Activated CD4-positive, alpha-beta T cell treated with anti-CD3 and anti-CD28 coated beads, Interleukin-2, amount 50 U/mL, for 48 hours (primary cell): ENCODE measurements at regions not wholly inside any gene's neighbourhood (a gene's known extent, or its start where the extent isn't known, plus 50 kb on each side); places are given as distances from the start of the nearest gene placed in this dataset.
"Not testable (repeated sequence)": the region's sequence is repeated elsewhere in the genome, so short reads cannot be mapped to it uniquely, and the experiment has no call there.

ENCODE experiments used
- DNase-seq, 2 experiments: peaks; one replicate each; pipeline ENCODE4 v3.0.0-alpha.2; 2020

DNA sequence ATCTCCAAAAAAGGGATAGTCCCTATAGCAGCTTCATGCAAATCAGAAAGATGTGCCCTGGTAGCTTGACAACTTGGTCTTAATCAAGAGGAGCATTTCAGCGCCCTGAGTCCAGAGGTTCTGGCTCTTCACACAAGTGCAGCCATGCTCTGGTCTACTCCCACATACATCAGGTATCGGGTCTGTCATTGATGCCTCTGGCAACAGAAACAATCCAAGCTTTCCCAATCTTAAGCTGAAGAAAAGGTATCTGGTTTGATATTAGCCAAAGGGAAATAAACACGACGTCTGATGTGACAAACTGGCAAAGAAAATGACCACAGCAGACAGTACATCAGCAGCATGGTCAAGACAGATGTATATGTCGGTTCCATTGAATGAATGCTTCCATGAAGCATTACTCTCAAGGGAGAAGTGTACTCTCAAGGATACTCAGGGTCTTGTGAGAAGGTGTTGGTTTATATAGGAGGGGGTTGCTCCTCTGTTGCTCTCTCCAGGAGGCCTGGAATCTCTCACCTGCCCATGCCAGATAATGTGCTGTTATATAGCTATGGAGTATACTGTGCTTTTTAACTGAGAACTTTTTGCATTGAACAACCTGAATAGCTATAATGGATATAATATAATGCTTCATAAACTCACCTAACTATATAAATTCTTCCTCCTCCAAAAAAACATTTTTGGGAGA is 879.6 kb upstream of the PCDH10 start:
- DNase-seq, result no peak

DNA sequence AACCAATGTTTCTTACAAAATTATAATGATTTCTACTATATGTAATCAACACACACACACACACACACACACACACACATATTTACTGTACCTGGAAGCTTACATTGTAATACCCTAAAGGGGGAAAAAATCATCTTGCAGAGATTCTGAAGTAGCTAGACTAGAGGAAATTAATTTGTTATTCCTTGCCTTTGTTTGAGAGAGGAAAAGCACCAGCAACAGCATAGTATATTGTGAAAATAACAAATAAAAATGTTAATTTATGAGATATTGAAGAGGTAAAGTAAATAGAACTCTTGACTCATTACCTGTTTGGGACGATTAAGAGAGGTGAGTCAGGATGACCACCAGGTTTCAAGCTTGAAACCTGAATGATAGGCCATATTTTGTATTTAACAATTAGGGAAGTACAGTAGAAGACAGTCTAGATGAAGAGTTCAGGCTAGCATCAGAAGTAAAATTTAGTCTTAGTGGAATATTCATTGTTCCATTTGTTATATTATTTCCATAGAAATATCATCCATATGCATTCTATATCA is 873.4 kb upstream of the PCDH10 start:
- no peak for DNase-seq

DNA sequence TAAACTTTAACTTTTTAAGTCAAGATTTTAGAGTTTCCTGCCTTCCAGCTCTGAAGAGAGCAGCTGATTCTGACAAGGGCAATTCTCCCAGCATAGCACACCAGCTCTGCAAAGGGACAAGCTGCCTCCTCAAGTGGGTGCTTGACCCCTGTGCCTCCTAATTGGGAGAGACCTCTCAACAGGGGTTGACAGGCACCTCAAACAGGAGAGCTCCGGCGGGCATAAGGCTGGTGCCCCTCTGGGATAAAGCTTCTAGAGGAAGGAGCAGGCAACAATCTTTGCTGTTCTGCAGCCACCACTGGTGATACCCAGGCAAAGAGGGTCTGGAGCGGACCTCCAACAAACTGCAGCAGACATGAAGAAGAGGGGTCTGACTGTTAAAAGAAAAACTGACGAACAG is 872.9 kb upstream of the PCDH10 start:
- no peak for DNase-seq

DNA sequence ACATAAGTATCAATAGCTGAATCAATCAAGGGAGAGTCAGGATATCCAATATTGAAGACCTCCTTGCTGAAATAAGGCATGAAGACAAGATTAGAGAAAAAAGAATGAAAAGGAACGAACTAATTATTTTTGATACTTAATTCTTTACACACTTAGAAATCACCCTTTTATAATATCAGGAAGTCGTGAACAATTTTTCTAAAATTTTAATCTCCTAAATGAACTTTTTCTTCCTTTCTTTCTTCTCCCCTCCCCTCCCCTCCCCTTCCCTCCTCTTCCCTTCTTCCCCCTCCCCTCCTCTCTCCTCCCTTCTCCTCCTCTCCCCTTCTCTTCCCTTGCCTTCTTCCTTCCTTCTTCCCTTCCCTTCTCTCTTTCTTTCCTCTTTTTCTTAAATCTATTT is 872.1 kb upstream of the PCDH10 start:
- no peak for DNase-seq

- no peak for DNase-seq
Observed at GRCh38 chr4:132281733-132282132, 867.4 kb upstream of the PCDH10 start.

- no peak for DNase-seq
Observed at GRCh38 chr4:132284910-132285426, 864.1 kb upstream of the PCDH10 start.

- DNase-seq, result no peak
Observed at GRCh38 chr4:132297346-132297745, 851.7 kb upstream of the PCDH10 start.

GRCh38 chr4:132299841-132300240 is 849.3 kb upstream of the PCDH10 start:
- no peak for DNase-seq

- DNase-seq, result no peak
Observed at GRCh38 chr4:132312521-132312920, 836.6 kb upstream of the PCDH10 start.

DNA sequence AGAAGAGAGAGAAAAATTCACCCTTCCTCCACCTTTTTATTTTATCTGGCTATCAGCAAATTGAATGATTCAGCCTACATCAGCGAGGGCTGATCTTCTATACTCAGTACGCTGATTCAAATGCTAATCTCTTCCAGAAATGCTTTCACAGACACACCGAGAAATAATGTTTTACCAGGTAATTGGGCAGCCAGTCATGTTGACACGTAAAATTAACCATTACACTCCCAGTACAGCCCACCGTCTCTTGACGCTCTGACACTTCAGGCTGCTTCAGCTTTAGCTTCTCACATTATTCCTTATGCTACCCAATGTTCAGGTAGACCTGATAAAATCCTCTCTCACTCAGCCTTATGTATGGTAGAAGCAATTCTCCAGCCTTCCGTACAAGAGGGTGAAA is 835.2 kb upstream of the PCDH10 start:
- no peak for DNase-seq

DNA sequence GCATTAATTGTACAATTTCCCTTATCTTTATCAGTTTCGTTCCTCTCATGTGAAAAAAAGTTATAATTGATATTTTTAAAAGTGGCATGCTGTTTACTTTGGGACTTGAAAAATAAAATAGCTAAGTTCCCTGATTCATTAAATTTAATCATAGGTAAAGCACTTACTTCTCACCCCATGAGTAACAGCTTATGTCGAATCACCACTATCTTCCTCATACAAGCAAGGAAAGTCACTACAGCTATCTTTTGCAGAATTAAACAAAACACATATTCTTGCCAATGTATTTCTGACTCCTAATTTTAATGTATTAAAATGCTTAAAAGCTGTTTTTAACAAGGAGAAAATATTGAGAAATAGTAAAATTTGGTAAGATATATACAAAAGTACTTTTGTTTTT is 832.4 kb upstream of the PCDH10 start:
- DNase-seq, result no peak

- no peak for DNase-seq
Observed at GRCh38 chr4:132317923-132318322, 831.2 kb upstream of the PCDH10 start.

DNA sequence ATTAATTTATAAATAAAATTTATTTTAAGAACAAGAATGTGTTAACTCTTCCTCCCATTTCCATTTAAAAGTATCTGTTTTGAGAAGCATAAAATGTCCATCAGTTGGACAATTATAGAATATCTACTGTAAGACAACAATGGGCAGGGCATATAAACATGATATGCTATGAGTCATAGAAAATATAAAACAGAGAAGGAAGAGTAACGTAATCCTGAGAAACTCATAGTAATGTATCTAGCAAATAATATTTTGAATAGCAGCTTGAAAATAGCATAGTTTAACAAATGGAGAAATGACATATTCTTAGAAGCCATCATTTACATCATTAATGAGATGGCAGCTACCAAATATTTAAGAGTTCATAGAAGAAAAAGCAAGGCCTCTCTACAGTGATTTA is 820.3 kb upstream of the PCDH10 start:
- no peak for DNase-seq

GRCh38 chr4:132330994-132331393 is 818.1 kb upstream of the PCDH10 start:
- DNase-seq, result no peak

- no peak for DNase-seq
Observed at GRCh38 chr4:132332932-132333723, 816.0 kb upstream of the PCDH10 start.

GRCh38 chr4:132333724-132334047 is 815.4 kb upstream of the PCDH10 start:
- no peak for DNase-seq

DNA sequence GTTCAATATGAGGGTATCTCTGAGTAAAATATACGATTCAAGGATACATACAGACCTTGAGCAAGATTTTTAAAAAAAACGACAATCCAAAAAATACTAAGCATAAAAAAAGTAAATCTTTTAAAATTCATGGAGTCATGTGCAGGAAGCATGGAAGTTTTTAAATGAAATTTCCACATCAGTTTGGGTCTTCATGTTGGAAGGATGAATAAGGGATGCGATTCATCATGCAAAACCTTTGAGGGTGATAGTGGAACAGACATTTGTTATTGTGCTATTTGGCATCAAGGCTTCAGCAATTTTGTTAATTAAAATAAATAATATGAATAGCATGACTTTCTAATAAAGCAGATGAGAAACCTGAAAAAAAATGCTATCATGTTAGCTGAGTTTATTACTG is 815.0 kb upstream of the PCDH10 start:
- no peak for DNase-seq

DNA sequence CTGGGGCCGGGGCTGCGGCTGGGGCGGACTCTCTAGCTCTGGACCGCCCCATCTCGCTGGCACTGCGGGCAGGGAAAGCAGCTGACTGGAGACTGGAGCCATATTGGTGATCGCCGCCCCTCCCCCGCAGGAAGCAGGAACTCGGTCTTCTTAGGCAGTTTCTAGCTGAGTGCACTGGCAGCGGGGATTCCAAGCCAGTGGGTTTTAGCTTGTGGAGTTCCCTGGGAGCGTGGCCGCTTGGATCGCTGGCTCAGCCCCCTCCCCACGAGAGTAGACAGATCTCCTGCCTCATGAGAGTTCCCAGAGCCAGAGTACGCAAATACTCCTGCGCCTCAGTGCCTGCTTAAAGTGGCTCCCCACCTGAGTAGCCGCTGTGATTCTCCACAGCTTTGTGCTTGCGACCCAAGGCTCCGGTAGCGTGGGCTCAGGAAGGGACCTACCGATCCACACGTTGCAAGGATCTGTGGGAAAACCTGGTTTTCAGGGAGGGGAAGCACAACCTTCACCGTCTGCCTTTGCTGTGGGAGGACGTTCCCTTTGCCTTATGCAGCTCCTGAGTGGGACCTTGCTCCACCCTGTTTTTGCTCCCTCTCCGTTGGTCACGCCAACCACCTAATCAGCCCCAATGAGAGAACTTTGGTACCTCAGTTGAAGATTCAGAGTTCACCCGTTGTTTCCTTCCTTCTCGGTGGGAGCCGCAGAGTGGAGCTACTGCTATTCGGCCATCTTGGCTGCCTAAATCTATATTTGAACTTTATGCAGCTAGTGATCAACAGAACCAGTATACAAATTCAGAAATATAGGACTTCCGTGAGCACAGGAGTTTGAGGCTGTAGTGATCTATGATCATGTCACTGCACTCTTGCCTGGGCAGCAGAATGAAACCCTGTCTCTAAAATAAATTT is 803.9 kb upstream of the PCDH10 start:
- DNase-seq, result no peak

DNA sequence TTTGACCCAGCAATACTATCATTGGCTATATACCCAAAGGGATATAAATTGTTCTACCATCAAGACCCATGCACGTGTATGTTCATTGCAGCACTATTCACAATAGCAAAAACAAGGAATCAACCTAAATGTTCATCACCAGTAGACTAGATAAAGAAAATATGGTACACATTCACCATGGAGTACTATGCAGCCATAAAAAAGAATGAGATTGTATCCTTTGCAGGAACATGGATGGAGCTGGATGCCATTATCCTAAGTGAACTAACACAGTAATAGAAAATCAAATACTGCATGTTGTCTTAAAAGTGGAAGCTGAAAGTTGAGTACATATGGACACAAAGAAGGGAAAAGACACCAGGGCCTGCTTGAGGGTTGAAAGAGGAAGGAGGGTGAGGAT is 803.1 kb upstream of the PCDH10 start:
- DNase-seq, result no peak

DNA sequence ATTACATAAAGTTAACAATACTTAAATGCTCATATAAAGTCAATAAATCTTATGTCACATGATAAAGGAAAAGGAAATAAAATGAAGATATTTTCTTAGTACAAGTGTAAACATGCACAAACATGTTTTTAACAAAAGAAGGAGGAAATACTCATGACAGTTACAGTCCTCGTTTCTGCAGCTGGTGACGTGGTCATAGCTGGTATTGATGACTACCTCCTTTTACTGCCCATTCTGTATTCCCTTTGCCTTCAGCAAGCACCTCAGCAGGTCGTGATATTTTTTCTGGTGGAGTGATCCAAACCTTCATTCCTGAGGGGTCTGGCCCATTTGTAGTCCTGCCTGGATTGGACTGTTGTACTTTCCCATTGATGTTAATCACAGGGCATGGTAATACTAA is 797.5 kb upstream of the PCDH10 start:
- DNase-seq, result not testable (repeated sequence)

GRCh38 chr4:132382243-132382642 is 766.9 kb upstream of the PCDH10 start:
- no peak for DNase-seq

GRCh38 chr4:132383571-132384199 is 765.4 kb upstream of the PCDH10 start:
- DNase-seq, result no peak

DNA sequence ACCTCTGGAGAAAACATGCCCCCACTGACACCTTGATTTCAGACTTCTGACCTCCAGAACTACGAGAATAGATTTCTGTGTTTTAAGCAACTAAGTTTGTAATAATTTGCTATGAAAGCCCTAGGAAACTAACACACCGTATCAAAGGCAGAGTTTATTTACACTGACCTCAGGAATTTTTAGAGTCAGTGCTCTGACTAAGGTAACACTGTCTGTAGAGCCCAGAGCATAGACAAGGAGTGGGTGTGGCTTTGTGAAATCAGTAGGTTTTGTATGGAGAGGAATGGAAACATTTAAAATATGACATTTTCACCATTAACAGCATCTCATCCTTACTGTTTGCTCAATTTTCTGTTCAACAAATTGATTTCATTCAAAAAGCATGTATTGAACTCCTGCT is 764.4 kb upstream of the PCDH10 start:
- no peak for DNase-seq
